GM19324 (cell line): ENCODE measurements at regions not wholly inside any gene's neighbourhood (a gene's known extent, or its start where the extent isn't known, plus 50 kb on each side); places are given as distances from the start of the nearest gene placed in this dataset.

Experiments used
- ATAC-seq: cut with Tn5 transposase; IDR thresholded peaks from one replicate; pipeline ENCODE4 v1.9.1; 2021; ENCODE audit warnings: mild to moderate bottlenecking, moderate library complexity; ENCODE audit not compliant: unreplicated experiment, low FRiP score

GRCh38 chr15:93506646-93507045, 417.6 kb upstream of the RGMA start:
- no peak for ATAC-seq

- no peak for ATAC-seq
Observed at GRCh38 chr15:93505506-93505905, 416.5 kb upstream of the RGMA start.

DNA sequence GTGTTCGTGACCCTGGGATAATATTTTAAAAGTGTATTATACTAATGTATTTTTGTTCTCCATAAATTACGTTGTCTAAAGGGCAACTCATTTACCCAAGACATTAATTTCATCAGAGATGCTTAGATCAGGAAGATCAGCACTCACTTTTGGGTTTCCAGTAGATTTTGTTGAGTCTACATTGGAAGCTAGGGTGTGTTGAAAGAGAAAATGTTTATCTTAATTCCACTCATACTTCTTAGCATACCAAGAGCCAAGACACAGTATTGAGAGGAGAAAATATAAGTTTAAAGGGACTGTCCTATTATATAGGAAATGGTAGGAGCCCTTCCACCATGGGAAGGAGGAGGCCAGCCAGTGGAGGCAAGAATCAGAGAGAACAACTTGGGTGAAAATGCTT, 412.9 kb upstream of the RGMA start:
- ATAC-seq: no peak

DNA sequence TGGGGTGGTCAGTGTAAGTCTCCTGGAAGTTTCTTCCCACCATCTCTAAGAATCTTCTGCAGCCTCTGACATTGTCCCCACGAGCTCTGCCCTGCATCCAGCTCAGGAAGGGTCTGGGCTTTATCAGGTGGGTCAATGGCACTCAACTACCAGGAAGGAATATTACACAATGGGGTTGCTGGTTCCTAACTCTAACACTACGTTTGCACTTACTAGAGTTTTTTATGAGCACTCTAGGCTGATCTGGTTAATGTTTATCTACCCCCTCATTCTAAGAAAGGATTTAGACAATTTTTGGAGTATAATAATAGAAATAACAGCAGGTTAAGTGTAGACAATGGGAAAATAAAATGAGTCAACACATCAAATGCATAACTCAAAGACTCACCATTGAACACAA, 411.1 kb upstream of the RGMA start:
- ATAC-seq: no peak

DNA sequence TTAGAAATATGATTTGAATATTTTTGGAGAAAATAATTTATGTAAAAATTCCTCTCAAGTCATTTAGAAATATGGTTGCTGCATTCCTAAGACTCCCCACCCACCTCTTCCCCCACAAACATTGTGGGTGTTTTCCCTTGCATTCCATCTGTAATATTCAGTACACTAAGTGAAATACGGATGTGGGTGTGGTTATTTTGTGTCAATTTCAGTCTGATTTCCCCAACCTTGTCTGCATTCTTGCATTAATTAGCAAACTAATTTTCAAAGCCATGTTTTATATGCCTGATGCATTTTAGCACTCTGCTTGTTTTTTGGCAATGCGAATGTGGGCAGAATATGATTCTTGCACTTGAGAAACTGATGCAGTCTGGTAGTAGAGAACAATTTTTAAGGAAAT, 408.3 kb upstream of the RGMA start:
- ATAC-seq: no peak

DNA sequence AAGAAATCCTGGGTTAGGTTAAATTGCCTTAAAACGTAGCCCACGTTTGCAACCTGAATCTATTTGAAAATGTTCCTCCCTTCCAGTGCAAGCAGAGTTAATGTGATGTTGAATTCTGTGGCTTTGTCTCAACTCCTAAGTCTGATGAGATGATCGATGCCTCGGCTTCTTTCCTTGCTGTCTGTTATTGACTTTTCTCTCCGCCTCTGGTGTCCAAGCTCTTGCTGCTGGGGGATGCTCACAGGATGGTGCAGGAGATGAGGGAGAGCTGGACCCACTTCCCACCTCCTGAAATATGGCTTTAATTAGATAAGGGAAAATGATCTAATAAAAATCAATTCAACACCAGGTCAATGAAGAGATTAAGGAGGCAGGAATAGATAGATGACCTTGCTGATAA, 407.9 kb upstream of the RGMA start:
- no peak for ATAC-seq

DNA sequence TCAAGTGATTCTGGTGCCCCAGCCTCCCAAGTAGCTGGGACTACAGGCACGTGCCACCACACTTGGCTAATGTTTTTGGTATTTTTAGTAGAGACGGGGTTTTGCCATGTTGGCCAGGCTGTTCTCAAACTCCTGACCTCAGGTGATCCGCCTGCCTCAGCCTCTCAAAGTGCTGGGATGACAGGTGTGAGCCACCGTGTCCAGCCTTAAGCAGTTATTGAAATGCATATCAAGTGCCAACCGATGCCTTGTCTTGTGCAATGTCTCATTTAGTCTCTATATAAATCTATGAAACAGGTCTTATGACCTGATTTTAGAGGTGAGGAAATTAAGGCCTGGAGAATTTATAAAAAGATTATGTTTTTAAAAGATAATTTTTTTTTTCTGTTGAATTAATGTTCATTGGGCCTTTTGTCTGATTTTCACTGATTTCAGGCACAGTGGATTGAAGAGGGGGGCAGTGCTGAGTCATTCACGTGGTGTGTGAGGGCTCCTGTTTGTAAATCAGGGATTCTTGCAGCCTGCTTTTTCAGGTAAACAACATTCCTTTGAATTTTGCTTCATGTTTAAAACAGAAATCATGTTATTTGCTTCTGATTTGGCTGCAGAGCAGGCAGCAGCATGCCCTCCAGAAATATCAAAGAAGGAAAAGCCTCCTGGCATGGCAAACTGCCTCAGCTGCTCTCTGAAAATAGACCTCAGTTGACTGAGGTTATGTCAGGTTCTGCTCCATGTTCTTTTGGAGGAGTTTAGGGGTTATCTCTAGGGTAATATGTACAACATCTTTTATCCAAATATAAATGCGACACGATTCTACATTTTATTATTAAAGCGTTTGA, 407.0 kb upstream of the RGMA start:
- no peak for ATAC-seq

DNA sequence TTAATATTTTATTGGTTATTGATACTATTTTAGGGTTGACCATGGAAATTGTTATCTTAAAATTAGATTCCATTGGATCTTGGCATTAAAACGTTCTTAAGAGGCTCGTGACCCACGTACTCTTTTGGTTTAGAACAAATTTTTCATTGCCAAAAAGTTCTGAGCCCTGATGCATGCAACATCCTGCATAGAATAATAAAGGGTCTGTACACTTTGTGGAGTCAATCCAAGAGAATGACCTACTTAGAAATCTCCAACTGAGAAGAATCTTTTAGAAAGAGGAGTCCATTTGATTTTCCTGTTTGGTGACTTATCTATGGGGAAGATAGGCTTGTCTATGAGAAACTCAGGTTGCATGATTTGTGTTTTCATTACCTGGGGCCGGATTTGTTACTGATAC, 404.2 kb upstream of the RGMA start:
- no peak for ATAC-seq

- no peak for ATAC-seq
Observed at GRCh38 chr15:93491291-93491690, 402.3 kb upstream of the RGMA start.

DNA sequence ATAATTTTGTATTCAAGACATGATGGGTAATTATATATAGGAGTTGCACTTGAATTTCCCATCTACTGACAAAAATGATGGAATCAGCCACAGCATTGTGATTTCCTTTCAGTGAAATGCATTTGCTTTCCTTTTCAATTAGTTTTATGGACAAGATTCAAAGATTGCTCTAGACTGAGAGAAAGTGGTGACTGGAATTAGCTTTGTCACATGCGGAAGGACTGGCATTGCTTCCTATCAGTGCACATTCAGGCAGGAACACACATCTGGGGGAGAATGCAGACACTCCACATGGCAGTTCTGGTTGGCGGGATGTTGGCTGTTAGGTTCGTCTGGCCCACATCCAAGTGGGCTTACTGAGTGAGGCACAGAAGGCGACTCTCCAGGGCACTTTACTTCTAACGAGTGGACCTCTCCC, 399.3 kb upstream of the RGMA start:
- no peak for ATAC-seq

DNA sequence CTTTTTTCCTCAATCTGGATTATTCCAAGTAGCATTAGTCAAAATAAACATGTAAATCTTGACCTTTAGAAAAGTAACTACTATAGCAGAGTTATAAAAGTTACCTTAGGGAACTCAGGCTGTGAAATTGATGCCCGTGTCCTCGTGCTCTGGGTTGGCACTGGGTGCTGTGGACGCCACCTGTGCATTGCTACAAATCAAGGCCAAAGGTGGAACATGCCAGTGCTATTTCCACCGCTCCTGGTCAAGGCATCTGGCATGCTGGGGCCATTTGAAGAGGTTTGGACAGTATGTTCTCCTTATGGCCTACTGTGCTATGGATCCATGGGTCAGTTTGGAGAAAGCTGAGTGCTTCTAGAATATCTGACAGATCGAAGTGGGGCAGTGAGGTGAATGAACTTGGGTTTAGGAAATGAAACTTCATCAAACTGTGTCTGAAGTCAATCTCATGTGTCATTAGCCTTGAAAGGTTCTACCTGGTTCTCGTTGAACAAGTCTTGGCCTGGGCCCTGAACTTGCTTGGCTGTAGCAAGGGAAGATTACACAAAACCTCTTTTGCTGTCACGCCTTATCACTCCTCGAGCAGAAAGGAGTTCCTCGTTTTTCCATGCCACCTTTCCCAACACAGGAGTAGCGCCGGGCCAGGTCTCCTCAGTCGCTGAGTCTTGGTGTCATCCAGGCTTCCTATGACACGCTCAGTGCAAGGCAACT, 397.6 kb upstream of the RGMA start:
- no peak for ATAC-seq

DNA sequence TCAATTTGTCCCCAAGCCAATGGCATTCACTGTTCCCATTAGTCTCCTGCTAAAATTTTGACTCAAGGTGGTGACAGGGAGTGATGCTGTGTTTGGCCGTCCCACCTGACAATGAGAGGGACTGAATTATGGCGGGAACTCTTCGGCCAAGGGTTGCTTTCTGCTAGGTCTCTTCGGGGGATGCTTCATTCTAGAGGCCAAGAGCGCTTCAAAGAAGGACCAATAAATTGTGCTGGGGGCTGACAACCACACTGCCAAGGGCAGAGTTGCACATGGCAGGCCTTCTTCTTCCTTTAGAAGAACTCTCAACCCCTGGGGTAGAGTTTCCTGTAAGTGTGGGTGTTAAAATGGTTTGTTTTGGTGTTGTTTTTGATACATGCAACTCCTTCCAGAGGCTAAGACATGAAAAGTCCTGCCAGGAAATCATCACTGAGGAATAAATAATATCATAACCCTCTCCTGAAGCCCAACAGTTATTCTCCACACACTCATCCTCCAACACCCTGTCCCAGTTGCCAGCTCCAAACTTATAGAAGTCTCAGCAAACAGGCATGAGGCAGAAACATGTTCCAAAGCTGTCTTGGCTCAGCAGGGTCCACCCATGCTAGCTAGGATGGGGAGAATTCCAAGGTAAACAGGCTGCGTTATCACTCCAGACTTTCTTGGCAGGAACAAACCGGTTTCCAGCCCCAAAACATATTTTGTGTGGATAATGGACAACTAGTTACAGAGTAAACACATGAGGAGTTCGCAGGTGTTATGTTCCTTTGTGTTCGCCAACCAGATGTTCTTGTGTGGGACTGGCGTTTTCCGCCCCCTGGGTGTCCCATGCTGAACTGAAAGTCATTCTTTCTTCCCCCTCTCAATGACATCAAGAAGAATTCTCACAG, 396.7 kb upstream of the RGMA start:
- ATAC-seq: no peak

GRCh38 chr15:93483923-93484322, 394.9 kb upstream of the RGMA start:
- ATAC-seq: no peak

DNA sequence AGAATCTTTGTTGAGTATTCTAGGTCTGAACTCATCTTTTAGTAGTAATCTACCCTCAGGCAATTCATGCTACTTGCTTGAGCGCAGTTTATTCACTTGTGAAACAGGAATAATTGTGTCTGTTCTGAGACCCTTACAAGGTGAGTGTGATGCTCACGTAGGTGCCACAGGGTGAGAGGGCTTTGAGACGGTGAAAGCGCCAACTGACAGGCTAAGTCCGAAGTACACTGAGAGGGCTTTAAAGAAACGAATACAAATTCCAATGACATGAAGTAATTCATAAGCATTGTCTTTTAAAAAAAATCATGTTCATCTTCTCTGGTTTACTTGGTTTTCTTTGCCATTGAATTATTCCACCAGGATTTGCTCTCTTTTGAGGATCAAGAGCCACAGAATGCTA, 393.7 kb upstream of the RGMA start:
- no peak for ATAC-seq

DNA sequence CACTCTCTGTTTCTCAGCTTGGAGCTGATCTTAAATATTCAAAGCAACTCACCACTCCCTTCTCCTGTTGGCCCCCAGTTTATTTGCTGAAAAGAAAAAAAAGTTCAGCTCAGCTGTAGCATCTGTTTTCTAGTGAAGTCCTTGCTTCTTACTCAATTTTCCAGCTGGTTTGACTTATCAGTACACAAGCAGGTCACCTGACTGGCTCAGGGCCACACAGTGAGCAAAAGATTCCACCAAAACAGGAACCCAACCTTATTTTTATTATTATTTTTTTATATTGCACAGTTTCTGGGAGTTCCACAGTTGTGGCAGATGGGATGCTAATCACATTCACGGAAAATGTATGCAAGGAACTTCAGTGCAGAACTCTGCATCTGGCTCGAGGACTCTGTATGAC, 390.7 kb upstream of the RGMA start:
- ATAC-seq: no peak

GRCh38 chr15:93478947-93479346, 389.9 kb upstream of the RGMA start:
- no peak for ATAC-seq

DNA sequence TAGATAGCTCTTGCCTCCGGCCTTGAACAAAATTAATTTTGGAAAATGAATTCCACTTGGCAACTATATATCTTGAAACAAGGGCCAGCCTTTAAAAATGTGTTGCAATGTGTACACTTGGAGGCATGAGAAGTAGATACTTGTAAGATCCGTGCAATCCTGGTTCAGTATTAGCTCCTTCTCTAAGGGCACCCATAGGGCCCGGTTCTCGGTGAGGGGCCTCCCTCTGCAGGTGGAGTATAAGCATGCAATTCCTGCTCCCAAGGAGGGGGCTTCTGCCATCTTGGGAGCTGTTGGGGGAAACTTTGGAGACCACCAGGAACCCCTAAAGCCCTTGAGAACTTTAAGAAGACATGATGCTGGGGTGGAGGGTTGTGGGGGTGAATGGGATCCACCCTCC, 388.7 kb upstream of the RGMA start:
- ATAC-seq: no peak

DNA sequence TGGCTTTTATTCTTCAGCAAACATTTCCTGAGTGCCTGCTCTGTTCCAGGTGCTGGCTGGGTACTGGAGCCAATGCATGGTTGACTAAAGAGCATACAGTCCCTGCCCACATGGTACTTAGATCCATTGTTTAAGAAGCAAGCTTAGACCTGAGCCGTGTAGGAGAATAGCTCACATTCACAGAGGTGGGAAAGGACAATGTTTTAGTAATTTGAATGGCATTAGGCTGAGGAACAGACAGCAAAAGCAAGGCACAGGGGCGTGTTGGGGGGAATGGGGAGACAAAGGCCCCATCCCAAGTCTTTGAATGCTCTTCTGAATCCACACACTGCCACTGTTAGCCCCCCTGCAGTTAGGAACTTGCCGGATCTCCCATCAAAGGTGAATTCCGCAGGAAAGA, 388.2 kb upstream of the RGMA start:
- ATAC-seq: no peak

DNA sequence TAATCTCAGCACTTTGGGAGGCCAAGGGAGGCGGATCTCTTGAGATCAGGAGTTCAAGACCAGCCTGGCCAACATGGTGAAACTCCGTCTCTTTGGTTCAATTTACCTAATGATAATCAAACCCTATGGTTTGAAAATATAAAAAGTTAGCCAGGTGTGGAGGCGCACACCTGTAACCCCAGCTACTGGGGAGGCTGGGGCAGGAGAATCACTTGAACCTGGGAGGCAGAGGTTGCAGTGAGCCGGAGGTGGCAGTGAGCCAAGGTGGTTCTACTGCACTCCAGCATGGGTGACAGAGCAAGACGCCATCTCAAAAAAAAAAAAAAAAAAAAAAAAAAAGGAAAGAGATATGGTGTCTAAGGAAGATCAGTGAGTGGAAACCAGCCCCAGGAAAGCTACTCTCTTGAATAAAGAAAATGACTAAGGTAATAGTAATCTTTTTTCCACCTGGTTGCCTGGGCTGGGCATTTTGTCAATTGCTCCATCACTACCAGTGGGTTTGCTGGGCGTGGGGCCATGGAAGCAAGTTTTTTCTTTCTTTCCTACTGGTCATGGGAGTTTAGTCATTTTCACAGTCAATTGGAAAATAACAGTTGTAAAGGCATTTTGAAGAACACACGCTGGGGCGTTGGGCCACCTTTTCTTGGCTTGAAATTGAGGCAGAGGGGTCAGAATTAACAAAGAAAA, 387.6 kb upstream of the RGMA start:
- ATAC-seq: no peak

GRCh38 chr15:93474728-93475127, 385.7 kb upstream of the RGMA start:
- no peak for ATAC-seq

GRCh38 chr15:93469994-93470393, 381.0 kb upstream of the RGMA start:
- no peak for ATAC-seq
